HCT116 (cell line): ENCODE measurements at regions not wholly inside any gene's neighbourhood (a gene's known extent, or its start where the extent isn't known, plus 50 kb on each side); places are given as distances from the start of the nearest gene placed in this dataset.

Experiments
- ATAC-seq: fragments of 200-7000 bp; cut with Tn5 transposase; 2 replicates; pipeline ENCODE4 v1.9.1; 2020; ENCODE audit warnings: mild to moderate bottlenecking, moderate library complexity
- BruUV-seq: library from RNA; stranded (reverse); fragments of 400-500 nt; replicated peaks from 2 replicates; lab custom pipeline; 2021; lab: Mats Ljungman, UMichigan
- CTCF ChIA-PET: fragments of 300-600 bp; sonication (Branson Sonifier 250); formaldehyde crosslinking; loops from one replicate; lab custom pipeline; 2021; ENCODE audit warnings: antibody characterized with exemption; lab: Charles Lee
- POLR2A ChIA-PET: fragments of 300-600, 350-600 bp; sonication (Branson Sonifier 250); formaldehyde crosslinking; loops from one replicate; lab custom pipeline; 2021; ENCODE audit warnings: antibody characterized with exemption; lab: Charles Lee
- RAD21 ChIA-PET, 2 experiments: fragments of 300-600 bp; sonication (Branson Sonifier 250); formaldehyde crosslinking; loops; one replicate each; lab custom pipeline; 2023; ENCODE audit warnings: low total read pairs in 2 of 2; ENCODE audit not compliant: uncharacterized antibody in 2 of 2, unreplicated experiment in 2 of 2, low non-redundant PET in 1 of 2; lab: Charles Lee
- DNase-seq: peaks from one replicate; pipeline ENCODE4 v3.0.0-alpha.2; 2010; ENCODE audit warnings: low read depth, low spot score
- H2AFZ ChIP-seq: fragments of 200-600 bp; shearing (Covaris generic), sonication (generic); 2 replicates; pipeline ENCODE4 v1.6.1; 2017; ENCODE audit warnings: low read depth, mixed run types, mixed read lengths, antibody characterized with exemption, low read length; ENCODE audit not compliant: poor library complexity, severe bottlenecking
- H3K27ac ChIP-seq: 2 replicates; pipeline ENCODE4 v1.5.1; 2012; ENCODE audit warnings: low read depth, low read length
- H3K27me3 ChIP-seq: fragments of 200-600 bp; sonication (generic); 2 replicates; pipeline ENCODE4 v1.6.1; 2016; ENCODE audit warnings: mixed run types, low read length, mixed read lengths; ENCODE audit not compliant: insufficient read depth
- H3K36me3 ChIP-seq, 2 experiments: fragments of 200-500 bp in 1 of 2; fragments of 200-600 bp in 1 of 2; sonication (Bioruptor generic) in 1 of 2; sonication (generic) in 1 of 2; 2 replicates each; pipeline versions ENCODE4 v1.5.1 to v1.6.1; 2014 to 2016; ENCODE audit warnings: low read length in 2 of 2, inconsistent platforms in 1 of 2, mixed read lengths in 1 of 2, mixed run types in 1 of 2; ENCODE audit not compliant: insufficient read depth in 2 of 2, control insufficient read depth in 1 of 2
- H3K4me1 ChIP-seq, 2 experiments: fragments of 200-600 bp in 1 of 2; sonication (generic) in 1 of 2; 2 replicates each; pipeline versions ENCODE4 v1.5.1 to v1.6.1; 2012 to 2017; ENCODE audit warnings: low read length in 2 of 2, inconsistent platforms in 1 of 2, mild to moderate bottlenecking in 1 of 2, mixed read lengths in 1 of 2, mixed run types in 1 of 2, moderate library complexity in 1 of 2; ENCODE audit not compliant: insufficient read depth in 2 of 2, control insufficient read depth in 1 of 2
- H3K4me2 ChIP-seq: fragments of 200-600 bp; sonication (generic); 2 replicates; pipeline ENCODE4 v1.6.1; 2017; ENCODE audit warnings: mixed run types, low read length, mixed read lengths
- H3K4me3 ChIP-seq, 2 experiments: fragments of 200-600 bp in 1 of 2; sonication (generic) in 1 of 2; replicated peaks in 1 of 2; 2 replicates each; pipeline ENCODE4 v1.5.1; 2011 to 2016; ENCODE audit warnings: low read length in 2 of 2, control low read depth in 1 of 2, low read depth in 1 of 2, mild to moderate bottlenecking in 1 of 2, mixed read lengths in 1 of 2, mixed run types in 1 of 2
- H3K79me2 ChIP-seq: fragments of 200-600 bp; sonication (generic); 2 replicates; pipeline ENCODE4 v1.6.1; 2017; ENCODE audit warnings: mild to moderate bottlenecking, mixed run types, low read length, moderate library complexity, mixed read lengths; ENCODE audit not compliant: insufficient read depth
- H3K9ac ChIP-seq: fragments of 200-600 bp; sonication (generic); 2 replicates; pipeline ENCODE4 v1.6.1; 2016; ENCODE audit warnings: low read length, mixed read lengths
- H3K9me2 ChIP-seq: fragments of 200-600 bp; sonication (generic), shearing (Covaris generic); 2 replicates; pipeline ENCODE4 v1.6.1; 2017; ENCODE audit warnings: mixed run types, mild to moderate bottlenecking, moderate library complexity; ENCODE audit not compliant: insufficient read depth
- H3K9me3 ChIP-seq, 2 experiments: fragments of 200-500 bp in 1 of 2; fragments of 200-600 bp in 1 of 2; sonication (Bioruptor generic) in 1 of 2; sonication (generic) in 1 of 2; 2 replicates each; pipeline ENCODE4 v1.6.1; 2014 to 2017; ENCODE audit warnings: low read length in 2 of 2, mixed read lengths in 2 of 2, inconsistent platforms in 1 of 2, low read depth in 1 of 2, mild to moderate bottlenecking in 1 of 2, mixed run types in 1 of 2, moderate library complexity in 1 of 2; ENCODE audit not compliant: control insufficient read depth in 1 of 2, insufficient read depth in 1 of 2
- H4K20me1 ChIP-seq: fragments of 200-600 bp; sonication (generic), shearing (Covaris generic); 2 replicates; pipeline ENCODE4 v1.6.1; 2017; ENCODE audit warnings: mixed run types, mild to moderate bottlenecking, moderate library complexity; ENCODE audit not compliant: insufficient read depth
- ATF3 ChIP-seq: IDR thresholded peaks from 2 replicates; pipeline ENCODE4 v1.6.1; 2012
- CBX3 ChIP-seq: IDR thresholded peaks from 2 replicates; pipeline ENCODE4 v1.6.1; 2012; ENCODE audit warnings: low read depth
- CTCF ChIP-seq, 3 experiments: fragments of 200-600 bp in 1 of 3; sonication (generic) in 1 of 3; IDR thresholded peaks in 2 of 3; conservative IDR thresholded peaks in 1 of 3; 2 replicates each; pipeline ENCODE4 v1.5.1; 2012 to 2017; ENCODE audit warnings: low read depth in 2 of 3, low read length in 2 of 3, antibody characterized with exemption in 1 of 3, borderline replicate concordance in 1 of 3, control low read depth in 1 of 3, mild to moderate bottlenecking in 1 of 3, mixed read lengths in 1 of 3, mixed run types in 1 of 3, moderate library complexity in 1 of 3; ENCODE audit not compliant: insufficient read depth in 1 of 3
- ELF1 ChIP-seq: IDR thresholded peaks from 2 replicates; pipeline ENCODE4 v1.6.1; 2012; ENCODE audit warnings: low read depth, borderline replicate concordance
- EZH2 ChIP-seq: fragments of 200-600 bp; sonication (generic); IDR thresholded peaks from 2 replicates; pipeline ENCODE4 v1.6.1; 2017; ENCODE audit warnings: antibody characterized with exemption, mixed run types
- EZH2phosphoT487 ChIP-seq: fragments of 200-600 bp; IDR thresholded peaks from 2 replicates; pipeline ENCODE4 v1.6.1; 2018; ENCODE audit warnings: antibody characterized with exemption, borderline replicate concordance
- FOSL1 ChIP-seq: IDR thresholded peaks from 2 replicates; pipeline ENCODE4 v1.6.1; 2012; ENCODE audit warnings: low read depth
- MAX ChIP-seq: IDR thresholded peaks from 2 replicates; pipeline ENCODE4 v1.6.1; 2012
- POLR2A ChIP-seq: IDR thresholded peaks from 2 replicates; pipeline ENCODE4 v1.7.0; 2011; ENCODE audit warnings: borderline replicate concordance; ENCODE audit not compliant: insufficient read depth, insufficient read length; ENCODE audit errors: extremely low read depth
- RAD21 ChIP-seq: IDR thresholded peaks from 2 replicates; pipeline ENCODE4 v1.6.1; 2012; ENCODE audit warnings: low read depth, mild to moderate bottlenecking
- SIN3A ChIP-seq: IDR thresholded peaks from 2 replicates; pipeline ENCODE4 v1.6.1; 2012; ENCODE audit warnings: low read depth
- YY1 ChIP-seq: IDR thresholded peaks from 2 replicates; pipeline ENCODE4 v1.6.1; 2011; ENCODE audit warnings: low read length, low read depth, moderate library complexity, mild to moderate bottlenecking; ENCODE audit not compliant: insufficient replicate concordance; ENCODE audit errors: extremely low read depth
- ZBTB33 ChIP-seq: IDR thresholded peaks from 2 replicates; pipeline ENCODE4 v1.6.1; 2011; ENCODE audit warnings: mild to moderate bottlenecking, low read length, moderate library complexity; ENCODE audit not compliant: insufficient replicate concordance; ENCODE audit errors: extremely low read depth
- ZFX ChIP-seq: fragments of 450-650 bp; IDR thresholded peaks from 2 replicates; pipeline ENCODE4 v1.6.1; 2017
- intact Hi-C: fragments of 100-400 bp; cut with micrococcal nuclease; formaldehyde crosslinking; loops from 2 replicates; pipeline ENCODE4 v1.10.0; 2022

- H3K9ac ChIP-seq = no peak overlapping the region
- no peaks in the 10 kb centered on the region for H3K79me2 ChIP-seq
- no peaks in the 10 kb centered on the region for H3K4me1 ChIP-seq
- POLR2A ChIA-PET = no interaction called here
- H3K27ac ChIP-seq = no peak overlapping the region
- DNase-seq (no peak), ATAC-seq (no peak)
- H3K36me3 ChIP-seq = no peaks in the 10 kb centered on the region
- H2AFZ ChIP-seq = no peak overlapping the region
- intact Hi-C loops = no loop called here
- RAD21 ChIA-PET = no interaction called here
- no peaks in the 10 kb centered on the region for H4K20me1 ChIP-seq
- no TSS peak for BruUV-seq
- TF ChIP-seq EZH2phosphoT487 (no peak), CBX3 (no peak), SIN3A (no peak), POLR2A (no peak)
- no peaks in the 10 kb centered on the region for H3K9me2 ChIP-seq
- no peak overlapping the region for H3K4me3 ChIP-seq
- no peaks in the 10 kb centered on the region for H3K27me3 ChIP-seq
- peaks cover 3 to 43% of the 10 kb centered on the region in 2 experiments; a peak in 2 of 4 replicates for H3K9me3 ChIP-seq
- CTCF ChIA-PET = no interaction called here
- no peak overlapping the region for H3K4me2 ChIP-seq
Observed at GRCh38 chr4:23040539-23040938, 347.8 kb downstream of the GBA3 start.

- Histone ChIP-seq H4K20me1 (no peaks in the 10 kb centered on the region), H3K27ac (no peak overlapping the region), H3K79me2 (no peaks in the 10 kb centered on the region), H3K27me3 (no peaks in the 10 kb centered on the region), H3K4me3 (no peak overlapping the region), H3K9me3 (peaks cover 3 to 40% of the 10 kb centered on the region in 2 experiments; a peak in 2 of 4 replicates), H2AFZ (no peak overlapping the region), H3K9ac (no peak overlapping the region), H3K9me2 (no peaks in the 10 kb centered on the region), H3K4me2 (no peak overlapping the region), H3K36me3 (no peaks in the 10 kb centered on the region), H3K4me1 (no peaks in the 10 kb centered on the region)
- RAD21 ChIA-PET = no interaction called here
- no TSS peak for BruUV-seq
- POLR2A ChIA-PET = no interaction called here
- DNase-seq (no peak), ATAC-seq (no peak)
- TF ChIP-seq EZH2phosphoT487 (no peak), SIN3A (no peak), YY1 (no peak), ATF3 (no peak), ELF1 (no peak), RAD21 (no peak), EZH2 (no peak), ZBTB33 (no peak), FOSL1 (no peak), CTCF (IDR thresholded peaks at IDR 0.05 in 2 of 3, conservative IDR thresholded peaks at IDR 0.05 in 1 of 3; ENCODE audit: borderline replicate concordance in 1 of 3, insufficient read depth in 1 of 3, low read depth in 2 of 3, low read length in 2 of 3) (no peak), MAX (no peak), ZFX (no peak)
- CTCF ChIA-PET = no interaction called here
- intact Hi-C loops = no loop called here
Observed at GRCh38 chr4:23039818-23040217, 347.1 kb downstream of the GBA3 start.
